ENCODE measurements at regions not wholly inside any gene's neighbourhood (a gene's known extent, or its start where the extent isn't known, plus 50 kb on each side); places are given as distances from the start of the nearest gene placed in this dataset.

DNA sequence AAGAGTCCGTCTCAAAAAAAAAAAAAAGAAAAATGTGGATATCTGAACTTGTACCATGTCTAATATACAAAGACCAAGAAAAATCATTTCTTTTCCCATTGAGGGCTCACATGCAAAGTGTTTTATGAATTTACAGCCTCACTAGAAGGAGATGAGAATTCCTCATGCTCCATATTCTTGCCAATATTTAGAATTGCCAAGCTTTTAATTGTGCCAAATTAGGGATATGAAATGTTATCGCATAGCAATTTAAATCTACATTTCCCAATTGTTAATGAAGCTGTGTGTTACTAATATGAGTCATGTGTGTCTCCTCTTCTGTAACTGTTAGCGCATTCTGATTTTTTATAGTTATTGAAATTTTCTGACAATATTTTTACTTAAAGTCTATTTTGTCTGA is 63.0 kb upstream of the CRYM start:
- TF ChIP-seq, protein P1, sequence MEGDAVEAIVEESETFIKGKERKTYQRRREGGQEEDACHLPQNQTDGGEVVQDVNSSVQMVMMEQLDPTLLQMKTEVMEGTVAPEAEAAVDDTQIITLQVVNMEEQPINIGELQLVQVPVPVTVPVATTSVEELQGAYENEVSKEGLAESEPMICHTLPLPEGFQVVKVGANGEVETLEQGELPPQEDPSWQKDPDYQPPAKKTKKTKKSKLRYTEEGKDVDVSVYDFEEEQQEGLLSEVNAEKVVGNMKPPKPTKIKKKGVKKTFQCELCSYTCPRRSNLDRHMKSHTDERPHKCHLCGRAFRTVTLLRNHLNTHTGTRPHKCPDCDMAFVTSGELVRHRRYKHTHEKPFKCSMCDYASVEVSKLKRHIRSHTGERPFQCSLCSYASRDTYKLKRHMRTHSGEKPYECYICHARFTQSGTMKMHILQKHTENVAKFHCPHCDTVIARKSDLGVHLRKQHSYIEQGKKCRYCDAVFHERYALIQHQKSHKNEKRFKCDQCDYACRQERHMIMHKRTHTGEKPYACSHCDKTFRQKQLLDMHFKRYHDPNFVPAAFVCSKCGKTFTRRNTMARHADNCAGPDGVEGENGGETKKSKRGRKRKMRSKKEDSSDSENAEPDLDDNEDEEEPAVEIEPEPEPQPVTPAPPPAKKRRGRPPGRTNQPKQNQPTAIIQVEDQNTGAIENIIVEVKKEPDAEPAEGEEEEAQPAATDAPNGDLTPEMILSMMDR (conservative IDR thresholded peaks at IDR 0.05; ENCODE audit: low read depth, low read length) = no peak
- TF ChIP-seq SMC3 (IDR thresholded peaks at IDR 0.05; ENCODE audit: low read depth, low read length) (no peak), RAD21 (IDR thresholded peaks at IDR 0.05; ENCODE audit: low read length) (no peak), FOS (IDR thresholded peaks at IDR 0.05; ENCODE audit: low read depth, low read length) (no peak), CEBPB (IDR thresholded peaks at IDR 0.05; ENCODE audit: low read depth, low read length) (no peak), RFX5 (IDR thresholded peaks at IDR 0.05; ENCODE audit: low read depth, low read length) (no peak), RCOR1 (IDR thresholded peaks at IDR 0.05; ENCODE audit: insufficient replicate concordance, low read length) (no peak), POLR2A (IDR thresholded peaks at IDR 0.05; ENCODE audit: low read depth, low read length) (no peak)
- TF ChIP-seq, protein P2, sequence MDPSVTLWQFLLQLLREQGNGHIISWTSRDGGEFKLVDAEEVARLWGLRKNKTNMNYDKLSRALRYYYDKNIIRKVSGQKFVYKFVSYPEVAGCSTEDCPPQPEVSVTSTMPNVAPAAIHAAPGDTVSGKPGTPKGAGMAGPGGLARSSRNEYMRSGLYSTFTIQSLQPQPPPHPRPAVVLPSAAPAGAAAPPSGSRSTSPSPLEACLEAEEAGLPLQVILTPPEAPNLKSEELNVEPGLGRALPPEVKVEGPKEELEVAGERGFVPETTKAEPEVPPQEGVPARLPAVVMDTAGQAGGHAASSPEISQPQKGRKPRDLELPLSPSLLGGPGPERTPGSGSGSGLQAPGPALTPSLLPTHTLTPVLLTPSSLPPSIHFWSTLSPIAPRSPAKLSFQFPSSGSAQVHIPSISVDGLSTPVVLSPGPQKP (IDR thresholded peaks at IDR 0.05; ENCODE audit: borderline replicate concordance, low read depth, low read length) = no peak
